ENCODE measurements at regions not wholly inside any gene's neighbourhood (a gene's known extent, or its start where the extent isn't known, plus 50 kb on each side); places are given as distances from the start of the nearest gene placed in this dataset.
"Not testable (repeated sequence)": the region's sequence is repeated elsewhere in the genome, so short reads cannot be mapped to it uniquely, and the experiment has no call there.

GRCh38 chr5:33209252-33209651 lies 231.5 kb upstream of the TARS1 start:
- Mint-ChIP-seq H3K27ac (no peak overlapping the region), H3K9me3 (no peaks in the 10 kb centered on the region), H3K4me3 (no peak overlapping the region), H3K36me3 (ENCODE audit: low read depth) (no peaks in the 10 kb centered on the region), H3K4me1 (ENCODE audit: low read depth) (no peaks in the 10 kb centered on the region), H3K27me3 (no peaks in the 10 kb centered on the region)
- DNase-seq (no peak), ATAC-seq (no peak)
- CTCF ChIA-PET = no interaction called here
- POLR2A ChIA-PET = no interaction called here
- intact Hi-C loops (cut with micrococcal nuclease) = no loop called here
- no peak for TF ChIP-seq CTCF (IDR thresholded peaks at IDR 0.05)

DNA sequence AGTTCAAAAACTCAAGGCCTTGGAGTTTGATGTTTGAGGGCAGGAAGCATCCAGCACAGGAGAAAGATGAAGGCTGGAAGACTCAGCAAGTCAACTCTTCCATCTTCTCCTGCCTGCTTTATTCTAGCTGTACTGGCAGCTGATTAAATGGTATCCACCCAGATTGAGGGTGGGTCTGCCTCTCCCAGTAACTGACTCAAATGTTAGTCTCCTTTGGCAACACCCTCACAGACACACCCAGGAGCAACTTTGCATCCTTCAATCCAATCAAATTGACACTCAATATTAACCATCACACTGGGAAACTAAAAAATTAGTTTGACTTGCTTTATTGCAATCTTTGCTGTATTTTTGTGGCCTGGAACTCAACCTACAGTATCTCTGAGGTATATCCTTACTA lies 230.5 kb upstream of the TARS1 start:
- H3K27ac Mint-ChIP-seq; intact Hi-C loops (cut with micrococcal nuclease); H3K9me3 Mint-ChIP-seq; DNase-seq; POLR2A ChIA-PET; ATAC-seq; H3K4me1 Mint-ChIP-seq (ENCODE audit: low read depth); H3K36me3 Mint-ChIP-seq (ENCODE audit: low read depth); H3K4me3 Mint-ChIP-seq; CTCF ChIA-PET; H3K27me3 Mint-ChIP-seq: not testable (repeated sequence)

DNA sequence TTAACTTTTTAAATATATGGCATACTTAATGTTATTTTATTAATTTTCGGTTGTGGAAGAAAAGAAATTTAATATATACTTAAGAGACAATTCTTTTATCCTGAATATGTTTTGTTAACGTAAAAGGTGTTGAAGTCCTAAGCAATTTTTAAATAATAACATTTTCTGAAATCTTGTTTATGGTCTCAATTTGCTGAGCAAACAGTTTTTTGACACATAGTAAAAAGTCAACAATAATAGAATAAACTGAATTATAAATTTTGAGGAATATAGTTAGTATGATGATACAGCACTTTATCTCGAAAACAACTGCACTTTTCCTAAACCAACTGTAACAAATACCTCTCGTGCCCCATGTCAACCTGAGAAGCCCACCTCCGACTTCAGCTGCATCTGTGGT lies 229.8 kb upstream of the TARS1 start:
- intact Hi-C loops (cut with micrococcal nuclease) = no loop called here
- H3K4me1 Mint-ChIP-seq (ENCODE audit: low read depth) = no peaks in the 10 kb centered on the region
- ATAC-seq = no peak
- H3K27me3 Mint-ChIP-seq = no peaks in the 10 kb centered on the region
- H3K27ac Mint-ChIP-seq = no peak overlapping the region
- ChIA-PET POLR2A (no interaction called here), CTCF (no interaction called here)
- no peak for TF ChIP-seq CTCF (IDR thresholded peaks at IDR 0.05)
- H3K36me3 Mint-ChIP-seq (ENCODE audit: low read depth) = no peaks in the 10 kb centered on the region
- H3K9me3 Mint-ChIP-seq = no peaks in the 10 kb centered on the region
- no peak for DNase-seq
- H3K4me3 Mint-ChIP-seq = no peak overlapping the region

DNA sequence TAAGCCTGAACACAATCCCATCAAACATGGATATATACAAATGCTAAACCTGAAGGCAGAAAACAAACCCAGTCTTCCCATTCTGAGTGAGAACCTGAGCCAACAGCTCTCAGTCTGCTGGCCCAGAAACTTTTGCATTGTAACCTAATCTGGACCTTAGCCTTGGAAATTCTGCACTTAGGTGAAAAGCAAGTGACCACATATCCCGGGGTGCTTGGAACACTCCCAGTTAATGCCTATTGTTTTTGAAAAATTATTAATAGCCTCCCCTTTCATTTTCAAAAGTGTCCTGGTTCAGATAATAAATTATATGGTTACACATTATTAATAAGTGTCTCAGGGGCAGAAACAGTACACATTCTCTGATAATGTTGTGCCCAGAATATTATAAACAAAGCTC lies 228.3 kb upstream of the TARS1 start:
- H3K9me3 Mint-ChIP-seq = no peaks in the 10 kb centered on the region
- DNase-seq (no peak), ATAC-seq (no peak)
- no peak overlapping the region for H3K4me3 Mint-ChIP-seq
- intact Hi-C loops (cut with micrococcal nuclease) = no loop called here
- no peaks in the 10 kb centered on the region for H3K27me3 Mint-ChIP-seq
- no peaks in the 10 kb centered on the region for H3K36me3 Mint-ChIP-seq (ENCODE audit: low read depth)
- no peaks in the 10 kb centered on the region for H3K4me1 Mint-ChIP-seq (ENCODE audit: low read depth)
- ChIA-PET POLR2A (no interaction called here), CTCF (no interaction called here)
- H3K27ac Mint-ChIP-seq = no peak overlapping the region
- TF ChIP-seq CTCF (IDR thresholded peaks at IDR 0.05) = no peak

DNA sequence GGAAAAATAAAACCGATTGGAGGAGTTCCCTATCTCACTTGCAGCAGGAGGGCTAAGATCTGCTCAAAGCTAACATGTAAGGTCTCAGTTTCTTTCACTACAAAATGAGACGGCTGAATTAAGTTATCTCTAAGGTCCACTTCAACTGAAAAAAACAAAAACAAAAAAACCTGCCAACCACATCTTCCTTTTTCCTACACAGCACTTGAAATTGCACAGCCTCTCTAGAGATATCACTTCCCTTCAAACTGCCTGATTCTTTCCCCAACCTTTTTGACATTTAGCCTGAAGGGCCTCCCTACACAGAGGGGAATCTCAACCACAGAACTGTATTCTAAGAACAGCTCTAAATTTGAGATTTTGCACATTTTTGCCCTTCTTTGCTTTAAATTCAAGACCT lies 227.9 kb upstream of the TARS1 start:
- H3K36me3 Mint-ChIP-seq (ENCODE audit: low read depth) = no peaks in the 10 kb centered on the region
- no peak overlapping the region for H3K4me3 Mint-ChIP-seq
- POLR2A ChIA-PET = no interaction called here
- H3K4me1 Mint-ChIP-seq (ENCODE audit: low read depth) = no peaks in the 10 kb centered on the region
- no peak for TF ChIP-seq CTCF (IDR thresholded peaks at IDR 0.05)
- intact Hi-C loops (cut with micrococcal nuclease) = no loop called here
- DNase-seq (no peak), ATAC-seq (no peak)
- CTCF ChIA-PET = no interaction called here
- no peak overlapping the region for H3K27ac Mint-ChIP-seq
- H3K9me3 Mint-ChIP-seq = no peaks in the 10 kb centered on the region
- no peaks in the 10 kb centered on the region for H3K27me3 Mint-ChIP-seq

GRCh38 chr5:33223563-33224284 lies 217.0 kb upstream of the TARS1 start:
- ATAC-seq = no peak
- no peak for DNase-seq
- POLR2A ChIA-PET = no interaction called here
- no peak overlapping the region for H3K4me3 Mint-ChIP-seq
- no peak for TF ChIP-seq CTCF (IDR thresholded peaks at IDR 0.05)
- H3K9me3 Mint-ChIP-seq = peaks cover 7% of the 10 kb centered on the region
- H3K27me3 Mint-ChIP-seq = no peaks in the 10 kb centered on the region
- intact Hi-C loops (cut with micrococcal nuclease) = no loop called here
- CTCF ChIA-PET = no interaction called here
- H3K36me3 Mint-ChIP-seq (ENCODE audit: low read depth) = no peaks in the 10 kb centered on the region
- H3K4me1 Mint-ChIP-seq (ENCODE audit: low read depth) = no peaks in the 10 kb centered on the region
- no peak overlapping the region for H3K27ac Mint-ChIP-seq
